Left forelimb (tissue), 1 donor: ENCODE measurements at regions not wholly inside any gene's neighbourhood (a gene's known extent, or its start where the extent isn't known, plus 50 kb on each side); places are given as distances from the start of the nearest gene placed in this dataset.
A peak's percentile ranks its signal among the peaks of the same experiment; 100 is the strongest.

Source experiments
- DNase-seq: peaks from one replicate; pipeline ENCODE4 v3.0.0-alpha.2; 2018; ENCODE audit warnings: low spot score

- no peak for DNase-seq
Observed at GRCh38 chr1:55375617-55376258, 160.6 kb upstream of the USP24 start.

GRCh38 chr1:55374801-55375616 lies 159.8 kb upstream of the USP24 start:
- DNase-seq = no peak

GRCh38 chr1:55374216-55374615 lies 159.1 kb upstream of the USP24 start:
- no peak for DNase-seq

- DNase-seq = no peak
Observed at GRCh38 chr1:55369474-55369873, 154.3 kb upstream of the USP24 start.

- DNase-seq = no peak
Observed at GRCh38 chr1:55368698-55369097, 153.5 kb upstream of the USP24 start.

GRCh38 chr1:55367273-55367672 lies 152.1 kb upstream of the USP24 start:
- DNase-seq = no peak

GRCh38 chr1:55364216-55364615 lies 149.1 kb upstream of the USP24 start:
- DNase-seq = no peak

- DNase-seq = no peak
Observed at GRCh38 chr1:55363268-55363667, 148.1 kb upstream of the USP24 start.

GRCh38 chr1:55362558-55362957 lies 147.4 kb upstream of the USP24 start:
- no peak for DNase-seq

GRCh38 chr1:55359611-55360010 lies 144.4 kb upstream of the USP24 start:
- DNase-seq = no peak

GRCh38 chr1:55358581-55358980 lies 143.4 kb upstream of the USP24 start:
- no peak for DNase-seq

- DNase-seq = no peak
Observed at GRCh38 chr1:55355549-55355948, 140.4 kb upstream of the USP24 start.

GRCh38 chr1:55353707-55354620 lies 138.8 kb upstream of the USP24 start:
- DNase-seq = no peak

GRCh38 chr1:55352811-55353180 lies 137.6 kb upstream of the USP24 start:
- DNase-seq = no peak

GRCh38 chr1:55352080-55352810 lies 137.1 kb upstream of the USP24 start:
- peak; percentile 80 for DNase-seq

- no peak for DNase-seq
Observed at GRCh38 chr1:55348356-55348755, 133.2 kb upstream of the USP24 start.

GRCh38 chr1:55347866-55348265 lies 132.7 kb upstream of the USP24 start:
- DNase-seq = no peak

GRCh38 chr1:55347041-55347440 lies 131.9 kb upstream of the USP24 start:
- no peak for DNase-seq

- no peak for DNase-seq
Observed at GRCh38 chr1:55346586-55346985, 131.4 kb upstream of the USP24 start.

- no peak for DNase-seq
Observed at GRCh38 chr1:55339681-55340080, 124.5 kb upstream of the USP24 start.

- no peak for DNase-seq
Observed at GRCh38 chr1:55338448-55338820, 123.3 kb upstream of the USP24 start.
